H9 (cell line): ENCODE measurements at regions not wholly inside any gene's neighbourhood (a gene's known extent, or its start where the extent isn't known, plus 50 kb on each side); places are given as distances from the start of the nearest gene placed in this dataset.

Experiments
- DNase-seq: peaks from one replicate; pipeline ENCODE4 v3.0.0-alpha.2; 2017
- H2AFZ ChIP-seq: one replicate; pipeline ENCODE4 v1.6.1; 2013; ENCODE audit warnings: mild to moderate bottlenecking, low read length, control low read depth, moderate library complexity
- H2AK5ac ChIP-seq: 2 replicates; pipeline ENCODE4 v1.6.1; 2013; ENCODE audit warnings: low read length, control low read depth, mixed read lengths; ENCODE audit not compliant: insufficient read length
- H2BK120ac ChIP-seq: one replicate; pipeline ENCODE4 v1.6.1; 2013; ENCODE audit warnings: low read depth, mild to moderate bottlenecking, low read length, control low read depth, inconsistent platforms; ENCODE audit not compliant: poor library complexity, severe bottlenecking
- H2BK12ac ChIP-seq: 2 replicates; pipeline ENCODE4 v1.6.1; 2013; ENCODE audit warnings: low read length, control low read depth, mixed read lengths, low read depth; ENCODE audit not compliant: insufficient read length
- H2BK15ac ChIP-seq: 2 replicates; pipeline ENCODE4 v1.6.1; 2013; ENCODE audit warnings: low read depth, low read length, control low read depth
- H2BK20ac ChIP-seq: one replicate; pipeline ENCODE4 v1.6.1; 2013; ENCODE audit warnings: low read depth, mild to moderate bottlenecking, low read length, control low read depth, inconsistent platforms; ENCODE audit not compliant: poor library complexity, severe bottlenecking
- H2BK5ac ChIP-seq: 2 replicates; pipeline ENCODE4 v1.6.1; 2013; ENCODE audit warnings: low read length, control low read depth, mixed read lengths; ENCODE audit not compliant: insufficient read length
- H3K14ac ChIP-seq: 2 replicates; pipeline ENCODE4 v1.6.1; 2013; ENCODE audit warnings: low read length, control low read depth; ENCODE audit not compliant: insufficient read depth
- H3K18ac ChIP-seq: 2 replicates; pipeline ENCODE4 v1.6.1; 2013; ENCODE audit warnings: low read depth, mild to moderate bottlenecking, mixed read lengths, low read length, control low read depth; ENCODE audit not compliant: insufficient read length
- H3K23ac ChIP-seq: 2 replicates; pipeline ENCODE4 v1.6.1; 2013; ENCODE audit warnings: low read length, control low read depth, mixed read lengths, low read depth; ENCODE audit not compliant: insufficient read length
- H3K23me2 ChIP-seq: 2 replicates; pipeline ENCODE4 v1.6.1; 2013; ENCODE audit warnings: low read depth, mild to moderate bottlenecking, mixed read lengths, low read length, control low read depth; ENCODE audit not compliant: insufficient read length, poor library complexity, severe bottlenecking
- H3K27ac ChIP-seq: 2 replicates; pipeline ENCODE4 v1.5.1; 2013; ENCODE audit warnings: low read length, control low read depth, mixed read lengths, low read depth; ENCODE audit not compliant: insufficient read length
- H3K27me3 ChIP-seq: 2 replicates; pipeline ENCODE4 v1.6.1; 2013; ENCODE audit warnings: low read length, control low read depth, inconsistent platforms; ENCODE audit not compliant: insufficient read depth
- H3K4ac ChIP-seq: 2 replicates; pipeline ENCODE4 v1.6.1; 2013; ENCODE audit warnings: low read depth, mild to moderate bottlenecking, control low read depth, inconsistent platforms, low read length, moderate library complexity
- H3K4me1 ChIP-seq: 2 replicates; pipeline ENCODE4 v1.6.1; 2013; ENCODE audit warnings: low read length, control low read depth, inconsistent platforms; ENCODE audit not compliant: insufficient read depth
- H3K4me2 ChIP-seq: 2 replicates; pipeline ENCODE4 v1.6.1; 2013; ENCODE audit warnings: low read length, control low read depth, mixed read lengths; ENCODE audit not compliant: insufficient read length, insufficient read depth
- H3K56ac ChIP-seq: 2 replicates; pipeline ENCODE4 v1.6.1; 2013; ENCODE audit warnings: low read depth, mild to moderate bottlenecking, mixed read lengths, low read length, control low read depth; ENCODE audit not compliant: insufficient read length
- H3K79me1 ChIP-seq: 2 replicates; pipeline ENCODE4 v1.6.1; 2013; ENCODE audit warnings: low read depth, mild to moderate bottlenecking, moderate library complexity, low read length, control low read depth, inconsistent platforms; ENCODE audit not compliant: insufficient read depth, poor library complexity, severe bottlenecking
- H3K79me2 ChIP-seq: 2 replicates; pipeline ENCODE4 v1.6.1; 2013; ENCODE audit warnings: low read length, control low read depth, inconsistent platforms; ENCODE audit not compliant: insufficient read depth
- H3K9ac ChIP-seq: 2 replicates; pipeline ENCODE4 v1.6.1; 2013; ENCODE audit warnings: low read length, control low read depth, mixed read lengths; ENCODE audit not compliant: insufficient read length; ENCODE audit errors: extremely low read depth
- H3K9me3 ChIP-seq: one replicate; pipeline ENCODE4 v1.6.1; 2013; ENCODE audit warnings: low read depth, low read length, inconsistent platforms; ENCODE audit not compliant: control insufficient read depth
- H3T11ph ChIP-seq: one replicate; pipeline ENCODE4 v1.6.1; 2013; ENCODE audit warnings: mild to moderate bottlenecking, low read length, control low read depth, inconsistent platforms
- H4K20me1 ChIP-seq: one replicate; pipeline ENCODE4 v1.6.1; 2013; ENCODE audit not compliant: control insufficient read depth, insufficient read length, insufficient read depth
- H4K5ac ChIP-seq: 2 replicates; pipeline ENCODE4 v1.6.1; 2013; ENCODE audit warnings: low read depth, mild to moderate bottlenecking, mixed read lengths, low read length, control low read depth; ENCODE audit not compliant: insufficient read length
- H4K8ac ChIP-seq: replicated peaks from 2 replicates; pipeline ENCODE4 v1.6.1; 2013; ENCODE audit warnings: low read length, control low read depth, mixed read lengths, low read depth; ENCODE audit not compliant: insufficient read length
- H4K91ac ChIP-seq: 2 replicates; pipeline ENCODE4 v1.6.1; 2013; ENCODE audit warnings: low read depth, mild to moderate bottlenecking, moderate library complexity, mixed read lengths, low read length, control low read depth; ENCODE audit not compliant: insufficient read length
- H3K27ac Mint-ChIP-seq, 3 experiments: 2 replicates in 2 of 3; 3 replicates in 1 of 3; pipeline ENCODE4 v1.8.0; 2020 to 2021; ENCODE audit warnings: mixed read lengths in 3 of 3, mild to moderate bottlenecking in 1 of 3, moderate library complexity in 1 of 3
- H3K27me3 Mint-ChIP-seq: 2 replicates; pipeline ENCODE4 v1.8.0; 2021; ENCODE audit warnings: low read depth, mild to moderate bottlenecking, moderate library complexity, mixed read lengths
- H3K36me3 Mint-ChIP-seq, 3 experiments: 2 replicates in 2 of 3; 3 replicates in 1 of 3; pipeline ENCODE4 v1.8.0; 2020 to 2021; ENCODE audit warnings: low read depth in 3 of 3, mixed read lengths in 3 of 3; ENCODE audit not compliant: insufficient read depth in 1 of 3
- H3K4me1 Mint-ChIP-seq, 2 experiments: 2 replicates each; pipeline ENCODE4 v1.8.0; 2020; ENCODE audit warnings: mixed read lengths in 2 of 2
- H3K4me3 Mint-ChIP-seq, 2 experiments: 2 replicates in 1 of 2; 3 replicates in 1 of 2; pipeline ENCODE4 v1.8.0; 2020 to 2021; ENCODE audit warnings: mild to moderate bottlenecking in 2 of 2, mixed read lengths in 2 of 2, moderate library complexity in 1 of 2
- H3K9me3 Mint-ChIP-seq, 2 experiments: 2 replicates in 1 of 2; 3 replicates in 1 of 2; pipeline ENCODE4 v1.8.0; 2020; ENCODE audit warnings: mild to moderate bottlenecking in 2 of 2, mixed read lengths in 2 of 2, moderate library complexity in 1 of 2
- CTCF ChIP-seq: fragments of 200-600 bp; sonication (generic); conservative IDR thresholded peaks from 3 replicates; pipeline ENCODE4 v1.8.0; 2021; ENCODE audit warnings: antibody characterized with exemption, mild to moderate bottlenecking
- whole genome bisulfite sequencing: extraction: QIAGEN DNeasy Blood & Tissue Kit; methylation state at CpG from one replicate; pipeline ENCODE4 v1.1.7; 2013; ENCODE audit warnings: missing lambda C conversion rate, low lambda C conversion rate, mixed read lengths; ENCODE audit not compliant: insufficient read length; ENCODE audit errors: extremely low coverage; 5-methylcytosine and 5-hydroxymethylcytosine counted together

GRCh38 chr1:22221233-22221780, 78.4 kb upstream of the WNT4 start:
- Histone ChIP-seq H2BK12ac (no peak overlapping the region), H4K5ac (no peak overlapping the region)

More at GRCh38 chr1:22221233-22221780, 78.4 kb upstream of the WNT4 start:
- Histone ChIP-seq H2AK5ac (no peak overlapping the region), H3K23ac (no peak overlapping the region), H4K91ac (no peak overlapping the region), H3K27me3 (no peaks in the 10 kb centered on the region), H3K27ac (no peak overlapping the region), H2AFZ (no peak overlapping the region), H3K4ac (no peak overlapping the region), H3K79me2 (no peaks in the 10 kb centered on the region), H3K4me2 (no peak overlapping the region), H3K9ac (no peak overlapping the region), H3K9me3 (no peaks in the 10 kb centered on the region), H3K23me2 (no peaks in the 10 kb centered on the region), H2BK15ac (no peak overlapping the region), H4K8ac (no peak overlapping the region), H3K56ac (no peak overlapping the region), H3K79me1 (no peaks in the 10 kb centered on the region), H3K4me1 (no peaks in the 10 kb centered on the region), H4K20me1 (no peaks in the 10 kb centered on the region), H3K18ac (no peak overlapping the region), H2BK120ac (no peak overlapping the region), H3T11ph (no peak overlapping the region), H2BK5ac (no peak overlapping the region), H2BK20ac (no peak overlapping the region), H3K14ac (no peak overlapping the region)
- H3K27ac Mint-ChIP-seq = no peak overlapping the region
- TF ChIP-seq CTCF = no peak
- peaks cover 10% of the 10 kb centered on the region for H3K27me3 Mint-ChIP-seq
- H3K4me1 Mint-ChIP-seq = peaks cover 15 to 21% of the 10 kb centered on the region in 2 experiments
- no CpG with 5 or more reads among the region's 8 CpGs for WGBS
- no peak overlapping the region for H3K4me3 Mint-ChIP-seq
- H3K36me3 Mint-ChIP-seq = peaks cover 2 to 9% (median 4%) of the 10 kb centered on the region in 3 experiments; a peak in 4 of 7 replicates
- DNase-seq = no peak
- peaks cover 3 to 8% of the 10 kb centered on the region in 2 experiments; a peak in 4 of 5 replicates for H3K9me3 Mint-ChIP-seq
